Tibial nerve (tissue), 4 donors: ENCODE measurements at regions not wholly inside any gene's neighbourhood (a gene's known extent, or its start where the extent isn't known, plus 50 kb on each side); places are given as distances from the start of the nearest gene placed in this dataset.

Experiments used
- CTCF ChIP-seq, 5 experiments: fragments of 200-600 bp in 3 of 5; fragments of 450-650 bp in 2 of 5; sonication (generic) in 3 of 5; IDR thresholded peaks; one replicate each; pipeline ENCODE4 v1.5.1; 2016 to 2019; ENCODE audit warnings: antibody characterized with exemption in 5 of 5, mild to moderate bottlenecking in 3 of 5, moderate library complexity in 2 of 5
- EP300 ChIP-seq, 2 donors: sonication (generic); formaldehyde crosslinking; IDR thresholded peaks; one replicate each; pipeline ENCODE4 v1.6.1; 2017; ENCODE audit warnings: antibody characterized with exemption in 2 of 2, mild to moderate bottlenecking in 1 of 2
- POLR2A ChIP-seq, 2 donors: fragments of 450-650 bp; IDR thresholded peaks; one replicate each; pipeline ENCODE4 v1.6.1; 2017; ENCODE audit warnings: antibody characterized with exemption in 2 of 2, mild to moderate bottlenecking in 2 of 2, moderate library complexity in 2 of 2

DNA sequence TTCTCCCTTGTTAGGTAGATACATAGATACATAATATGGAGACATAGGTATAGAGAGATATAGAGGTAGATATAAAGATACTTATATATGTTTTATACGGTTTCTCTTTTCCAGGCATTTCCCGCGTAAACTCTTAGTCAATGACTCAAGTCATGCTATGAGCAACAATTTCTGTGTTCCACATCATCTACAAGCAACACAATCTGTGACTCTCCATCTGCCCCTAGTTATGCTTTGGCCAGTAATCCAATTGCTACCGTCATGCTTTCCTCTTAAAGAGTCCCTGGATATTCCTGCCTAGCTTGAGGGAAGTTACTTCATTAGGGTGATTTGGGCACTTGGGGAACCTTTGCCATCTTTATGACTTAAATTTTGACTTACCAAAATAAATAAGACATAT, 129.0 kb upstream of the ADAMTS16 start:
- TF ChIP-seq CTCF (IDR thresholded peaks at IDR 0.05) (no peak), POLR2A (IDR thresholded peaks at IDR 0.05) (no peak), EP300 (IDR thresholded peaks at IDR 0.05) (no peak)
